Endodermal cell (in vitro differentiated cells): ENCODE measurements at regions not wholly inside any gene's neighbourhood (a gene's known extent, or its start where the extent isn't known, plus 50 kb on each side); places are given as distances from the start of the nearest gene placed in this dataset.

ENCODE experiments used
- DNase-seq: peaks from one replicate; pipeline ENCODE4 v3.0.0-alpha.2; 2017
- H3K27ac ChIP-seq: 2 replicates; pipeline ENCODE4 v1.5.1; 2013; ENCODE audit warnings: mild to moderate bottlenecking, low read depth, low read length, moderate library complexity
- H3K27me3 ChIP-seq: 2 replicates; pipeline ENCODE4 v1.6.1; 2013; ENCODE audit warnings: mild to moderate bottlenecking, low read length, moderate library complexity; ENCODE audit not compliant: insufficient read depth, control insufficient read depth, poor library complexity, severe bottlenecking
- H3K36me3 ChIP-seq: 2 replicates; pipeline ENCODE4 v1.7.0; 2013; ENCODE audit warnings: mild to moderate bottlenecking, low read length, moderate library complexity; ENCODE audit not compliant: control insufficient read depth, insufficient read depth
- H3K4me1 ChIP-seq: one replicate; pipeline ENCODE4 v1.7.0; 2013; ENCODE audit warnings: low read length; ENCODE audit not compliant: control insufficient read depth, insufficient read depth
- H3K4me3 ChIP-seq: 2 replicates; pipeline ENCODE4 v1.5.1; 2013; ENCODE audit warnings: mild to moderate bottlenecking, low read length, moderate library complexity
- H3K9ac ChIP-seq: 2 replicates; pipeline ENCODE4 v1.6.1; 2013; ENCODE audit warnings: mild to moderate bottlenecking, low read length, moderate library complexity; ENCODE audit not compliant: poor library complexity, severe bottlenecking; ENCODE audit errors: extremely low read depth
- H3K9me3 ChIP-seq: 2 replicates; pipeline ENCODE4 v1.6.1; 2013; ENCODE audit warnings: mild to moderate bottlenecking, low read length, moderate library complexity; ENCODE audit not compliant: control insufficient read depth
- H3K27ac Mint-ChIP-seq: 2 replicates; pipeline ENCODE4 v1.8.0; 2020; ENCODE audit warnings: mixed read lengths
- H3K27me3 Mint-ChIP-seq: 2 replicates; pipeline ENCODE4 v1.8.0; 2021; ENCODE audit warnings: mild to moderate bottlenecking, mixed read lengths; ENCODE audit not compliant: insufficient read depth
- H3K36me3 Mint-ChIP-seq: 2 replicates; pipeline ENCODE4 v1.8.0; 2020; ENCODE audit warnings: low read depth, mixed read lengths
- H3K4me1 Mint-ChIP-seq: 2 replicates; pipeline ENCODE4 v1.8.0; 2020; ENCODE audit warnings: mixed read lengths
- H3K4me3 Mint-ChIP-seq: 2 replicates; pipeline ENCODE4 v1.8.0; 2020; ENCODE audit warnings: mild to moderate bottlenecking, moderate library complexity, mixed read lengths
- H3K9me3 Mint-ChIP-seq: 2 replicates; pipeline ENCODE4 v1.8.0; 2020; ENCODE audit warnings: mild to moderate bottlenecking, mixed read lengths
- CTCF ChIP-seq: fragments of 200-600 bp; sonication (generic); conservative IDR thresholded peaks from 2 replicates; pipeline ENCODE4 v1.5.0; 2021; ENCODE audit warnings: antibody characterized with exemption, mild to moderate bottlenecking
- WGBS, 2 experiments: methylation state at CpG; one replicate each; pipeline versions ENCODE4 v1.1.5 to v1.1.7; 2013; ENCODE audit warnings: missing lambda C conversion rate in 2 of 2, mixed read lengths in 1 of 2; ENCODE audit not compliant: insufficient coverage in 1 of 2, insufficient read length in 1 of 2; 5-methylcytosine and 5-hydroxymethylcytosine counted together

- Mint-ChIP-seq H3K4me1 (peaks cover 50% of the 10 kb centered on the region), H3K27me3 (no peaks in the 10 kb centered on the region), H3K36me3 (no peaks in the 10 kb centered on the region), H3K9me3 (no peaks in the 10 kb centered on the region), H3K4me3 (no peak overlapping the region), H3K27ac (no peak overlapping the region)
- no peak for DNase-seq
- no peaks in the 10 kb centered on the region for H3K36me3 ChIP-seq
- no peak for TF ChIP-seq CTCF
- H3K27me3 ChIP-seq, result no peaks in the 10 kb centered on the region
- H3K27ac ChIP-seq, result no peak overlapping the region
- no peak overlapping the region for H3K9ac ChIP-seq
- H3K4me1 ChIP-seq, result no peaks in the 10 kb centered on the region
- H3K4me3 ChIP-seq, result no peak overlapping the region
- H3K9me3 ChIP-seq, result no peaks in the 10 kb centered on the region
Observed at GRCh38 chr13:99857738-99858137, 113.8 kb downstream of the ZIC5 start.

GRCh38 chr13:99855526-99856420 lies 115.8 kb downstream of the ZIC5 start:
- WGBS, 2 experiments, result 89 to 91% methylated on average over 4 to 9 of the region's 9 CpGs
- TF ChIP-seq CTCF, result no peak
- no peaks in the 10 kb centered on the region for H3K4me1 ChIP-seq

GRCh38 chr13:99854366-99854765 lies 117.2 kb downstream of the ZIC5 start:
- Mint-ChIP-seq H3K9me3 (no peaks in the 10 kb centered on the region), H3K27ac (no peak overlapping the region), H3K4me1 (peaks cover 33% of the 10 kb centered on the region), H3K36me3 (no peaks in the 10 kb centered on the region), H3K4me3 (no peak overlapping the region), H3K27me3 (no peaks in the 10 kb centered on the region)
- no peak overlapping the region for H3K27ac ChIP-seq
- H3K4me3 ChIP-seq, result no peak overlapping the region
- no peak for DNase-seq
- no peaks in the 10 kb centered on the region for H3K9me3 ChIP-seq
- H3K36me3 ChIP-seq, result no peaks in the 10 kb centered on the region
- no peak overlapping the region for H3K9ac ChIP-seq
- WGBS, 2 experiments, result 90% methylated on average over 12 to 13 of the region's 13 CpGs
- TF ChIP-seq CTCF, result no peak
- H3K4me1 ChIP-seq, result no peaks in the 10 kb centered on the region
- no peaks in the 10 kb centered on the region for H3K27me3 ChIP-seq

More at GRCh38 chr13:99855526-99856420, 115.8 kb downstream of the ZIC5 start:
- H3K36me3 Mint-ChIP-seq, result no peaks in the 10 kb centered on the region
- no peaks in the 10 kb centered on the region for H3K27me3 Mint-ChIP-seq
- DNase-seq, result no peak
- Histone ChIP-seq H3K9ac (no peak overlapping the region), H3K27me3 (no peaks in the 10 kb centered on the region), H3K36me3 (no peaks in the 10 kb centered on the region), H3K9me3 (no peaks in the 10 kb centered on the region), H3K27ac (no peak overlapping the region), H3K4me3 (no peak overlapping the region)
- peaks cover 42% of the 10 kb centered on the region for H3K4me1 Mint-ChIP-seq
- no peak overlapping the region for H3K4me3 Mint-ChIP-seq
- no peaks in the 10 kb centered on the region for H3K9me3 Mint-ChIP-seq
- H3K27ac Mint-ChIP-seq, result no peak overlapping the region
